GM12873 (cell line): ENCODE measurements at regions not wholly inside any gene's neighbourhood (a gene's known extent, or its start where the extent isn't known, plus 50 kb on each side); places are given as distances from the start of the nearest gene placed in this dataset.

Experiments used
- CTCF ChIP-seq: IDR thresholded peaks from 2 replicates; pipeline ENCODE4 v1.5.1; 2012; ENCODE audit warnings: low read depth, mild to moderate bottlenecking, moderate library complexity, low read length, control low read depth; ENCODE audit not compliant: insufficient read depth; ENCODE audit errors: missing control alignments

GRCh38 chr20:11137688-11138087, 463.9 kb upstream of the JAG1 start:
- no peak for TF ChIP-seq CTCF

- TF ChIP-seq CTCF = no peak
These were observed 466.6 kb upstream of the JAG1 start for GRCh38 chr20:11140359-11140758.

GRCh38 chr20:11143481-11143880, 469.7 kb upstream of the JAG1 start:
- TF ChIP-seq CTCF = no peak

DNA sequence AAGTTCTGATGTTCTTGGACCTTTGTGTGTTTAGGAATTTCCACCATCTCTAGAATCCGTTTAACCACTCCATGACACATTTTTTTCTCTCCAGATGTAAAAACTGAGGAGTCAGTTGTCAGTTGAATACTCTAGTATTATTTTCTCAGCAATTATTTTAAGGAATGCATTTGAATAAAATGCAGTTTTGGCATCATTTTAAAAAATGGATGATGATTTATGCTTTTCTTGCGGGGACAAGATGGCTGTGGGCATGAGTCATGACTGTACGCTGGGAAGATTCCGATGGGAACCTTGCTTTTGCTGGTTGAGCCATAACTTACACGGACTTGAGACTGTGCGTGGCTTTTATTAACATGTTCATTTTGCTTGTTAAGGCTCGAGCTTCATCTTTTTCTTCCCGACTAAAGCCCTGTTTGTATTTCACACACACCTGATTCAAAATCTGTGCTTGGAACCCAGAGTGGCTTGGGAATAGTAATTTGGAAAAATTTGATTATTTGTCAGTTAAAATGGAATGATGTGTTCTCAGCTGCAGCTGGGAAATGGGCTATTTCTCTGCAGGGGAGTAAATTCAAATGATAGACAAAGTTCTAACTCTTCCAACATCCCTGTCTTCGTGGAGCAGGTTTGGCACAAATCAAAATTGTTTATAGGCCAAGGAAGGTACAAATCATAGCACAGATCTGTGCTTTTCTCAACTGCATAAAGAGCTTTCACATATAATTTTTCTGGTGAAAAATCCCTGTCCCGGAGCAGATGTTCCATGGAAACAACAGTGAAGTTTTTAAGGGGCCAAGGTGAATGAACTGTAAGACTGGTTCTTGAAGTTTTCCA, 470.5 kb upstream of the JAG1 start:
- no peak for TF ChIP-seq CTCF

- no peak for TF ChIP-seq CTCF
These were observed 471.8 kb upstream of the JAG1 start for GRCh38 chr20:11145616-11146015.

GRCh38 chr20:11153819-11154218, 480.0 kb upstream of the JAG1 start:
- TF ChIP-seq CTCF = no peak

- TF ChIP-seq CTCF = no peak
These were observed 481.5 kb upstream of the JAG1 start for GRCh38 chr20:11155156-11155756.
